H9 (cell line): ENCODE measurements at regions not wholly inside any gene's neighbourhood (a gene's known extent, or its start where the extent isn't known, plus 50 kb on each side); places are given as distances from the start of the nearest gene placed in this dataset.

Experiments used
- DNase-seq: peaks from one replicate; pipeline ENCODE4 v3.0.0-alpha.2; 2017
- H2AFZ ChIP-seq: one replicate; pipeline ENCODE4 v1.6.1; 2013; ENCODE audit warnings: mild to moderate bottlenecking, low read length, control low read depth, moderate library complexity
- H2AK5ac ChIP-seq: 2 replicates; pipeline ENCODE4 v1.6.1; 2013; ENCODE audit warnings: low read length, control low read depth, mixed read lengths; ENCODE audit not compliant: insufficient read length
- H2BK120ac ChIP-seq: one replicate; pipeline ENCODE4 v1.6.1; 2013; ENCODE audit warnings: low read depth, mild to moderate bottlenecking, low read length, control low read depth, inconsistent platforms; ENCODE audit not compliant: poor library complexity, severe bottlenecking
- H2BK12ac ChIP-seq: 2 replicates; pipeline ENCODE4 v1.6.1; 2013; ENCODE audit warnings: low read length, control low read depth, mixed read lengths, low read depth; ENCODE audit not compliant: insufficient read length
- H2BK15ac ChIP-seq: 2 replicates; pipeline ENCODE4 v1.6.1; 2013; ENCODE audit warnings: low read depth, low read length, control low read depth
- H2BK20ac ChIP-seq: one replicate; pipeline ENCODE4 v1.6.1; 2013; ENCODE audit warnings: low read depth, mild to moderate bottlenecking, low read length, control low read depth, inconsistent platforms; ENCODE audit not compliant: poor library complexity, severe bottlenecking
- H2BK5ac ChIP-seq: 2 replicates; pipeline ENCODE4 v1.6.1; 2013; ENCODE audit warnings: low read length, control low read depth, mixed read lengths; ENCODE audit not compliant: insufficient read length
- H3K14ac ChIP-seq: 2 replicates; pipeline ENCODE4 v1.6.1; 2013; ENCODE audit warnings: low read length, control low read depth; ENCODE audit not compliant: insufficient read depth
- H3K18ac ChIP-seq: 2 replicates; pipeline ENCODE4 v1.6.1; 2013; ENCODE audit warnings: low read depth, mild to moderate bottlenecking, mixed read lengths, low read length, control low read depth; ENCODE audit not compliant: insufficient read length
- H3K23ac ChIP-seq: 2 replicates; pipeline ENCODE4 v1.6.1; 2013; ENCODE audit warnings: low read length, control low read depth, mixed read lengths, low read depth; ENCODE audit not compliant: insufficient read length
- H3K23me2 ChIP-seq: 2 replicates; pipeline ENCODE4 v1.6.1; 2013; ENCODE audit warnings: low read depth, mild to moderate bottlenecking, mixed read lengths, low read length, control low read depth; ENCODE audit not compliant: insufficient read length, poor library complexity, severe bottlenecking
- H3K27ac ChIP-seq: 2 replicates; pipeline ENCODE4 v1.5.1; 2013; ENCODE audit warnings: low read length, control low read depth, mixed read lengths, low read depth; ENCODE audit not compliant: insufficient read length
- H3K27me3 ChIP-seq: 2 replicates; pipeline ENCODE4 v1.6.1; 2013; ENCODE audit warnings: low read length, control low read depth, inconsistent platforms; ENCODE audit not compliant: insufficient read depth
- H3K4ac ChIP-seq: 2 replicates; pipeline ENCODE4 v1.6.1; 2013; ENCODE audit warnings: low read depth, mild to moderate bottlenecking, control low read depth, inconsistent platforms, low read length, moderate library complexity
- H3K4me1 ChIP-seq: 2 replicates; pipeline ENCODE4 v1.6.1; 2013; ENCODE audit warnings: low read length, control low read depth, inconsistent platforms; ENCODE audit not compliant: insufficient read depth
- H3K4me2 ChIP-seq: 2 replicates; pipeline ENCODE4 v1.6.1; 2013; ENCODE audit warnings: low read length, control low read depth, mixed read lengths; ENCODE audit not compliant: insufficient read length, insufficient read depth
- H3K56ac ChIP-seq: 2 replicates; pipeline ENCODE4 v1.6.1; 2013; ENCODE audit warnings: low read depth, mild to moderate bottlenecking, mixed read lengths, low read length, control low read depth; ENCODE audit not compliant: insufficient read length
- H3K79me1 ChIP-seq: 2 replicates; pipeline ENCODE4 v1.6.1; 2013; ENCODE audit warnings: low read depth, mild to moderate bottlenecking, moderate library complexity, low read length, control low read depth, inconsistent platforms; ENCODE audit not compliant: insufficient read depth, poor library complexity, severe bottlenecking
- H3K79me2 ChIP-seq: 2 replicates; pipeline ENCODE4 v1.6.1; 2013; ENCODE audit warnings: low read length, control low read depth, inconsistent platforms; ENCODE audit not compliant: insufficient read depth
- H3K9ac ChIP-seq: 2 replicates; pipeline ENCODE4 v1.6.1; 2013; ENCODE audit warnings: low read length, control low read depth, mixed read lengths; ENCODE audit not compliant: insufficient read length; ENCODE audit errors: extremely low read depth
- H3K9me3 ChIP-seq: one replicate; pipeline ENCODE4 v1.6.1; 2013; ENCODE audit warnings: low read depth, low read length, inconsistent platforms; ENCODE audit not compliant: control insufficient read depth
- H3T11ph ChIP-seq: one replicate; pipeline ENCODE4 v1.6.1; 2013; ENCODE audit warnings: mild to moderate bottlenecking, low read length, control low read depth, inconsistent platforms
- H4K20me1 ChIP-seq: one replicate; pipeline ENCODE4 v1.6.1; 2013; ENCODE audit not compliant: control insufficient read depth, insufficient read length, insufficient read depth
- H4K5ac ChIP-seq: 2 replicates; pipeline ENCODE4 v1.6.1; 2013; ENCODE audit warnings: low read depth, mild to moderate bottlenecking, mixed read lengths, low read length, control low read depth; ENCODE audit not compliant: insufficient read length
- H4K8ac ChIP-seq: replicated peaks from 2 replicates; pipeline ENCODE4 v1.6.1; 2013; ENCODE audit warnings: low read length, control low read depth, mixed read lengths, low read depth; ENCODE audit not compliant: insufficient read length
- H4K91ac ChIP-seq: 2 replicates; pipeline ENCODE4 v1.6.1; 2013; ENCODE audit warnings: low read depth, mild to moderate bottlenecking, moderate library complexity, mixed read lengths, low read length, control low read depth; ENCODE audit not compliant: insufficient read length
- H3K27ac Mint-ChIP-seq, 3 experiments: 2 replicates in 2 of 3; 3 replicates in 1 of 3; pipeline ENCODE4 v1.8.0; 2020 to 2021; ENCODE audit warnings: mixed read lengths in 3 of 3, mild to moderate bottlenecking in 1 of 3, moderate library complexity in 1 of 3
- H3K27me3 Mint-ChIP-seq: 2 replicates; pipeline ENCODE4 v1.8.0; 2021; ENCODE audit warnings: low read depth, mild to moderate bottlenecking, moderate library complexity, mixed read lengths
- H3K36me3 Mint-ChIP-seq, 3 experiments: 2 replicates in 2 of 3; 3 replicates in 1 of 3; pipeline ENCODE4 v1.8.0; 2020 to 2021; ENCODE audit warnings: low read depth in 3 of 3, mixed read lengths in 3 of 3; ENCODE audit not compliant: insufficient read depth in 1 of 3
- H3K4me1 Mint-ChIP-seq, 2 experiments: 2 replicates each; pipeline ENCODE4 v1.8.0; 2020; ENCODE audit warnings: mixed read lengths in 2 of 2
- H3K4me3 Mint-ChIP-seq, 2 experiments: 2 replicates in 1 of 2; 3 replicates in 1 of 2; pipeline ENCODE4 v1.8.0; 2020 to 2021; ENCODE audit warnings: mild to moderate bottlenecking in 2 of 2, mixed read lengths in 2 of 2, moderate library complexity in 1 of 2
- H3K9me3 Mint-ChIP-seq, 2 experiments: 2 replicates in 1 of 2; 3 replicates in 1 of 2; pipeline ENCODE4 v1.8.0; 2020; ENCODE audit warnings: mild to moderate bottlenecking in 2 of 2, mixed read lengths in 2 of 2, moderate library complexity in 1 of 2
- WGBS: extraction: QIAGEN DNeasy Blood & Tissue Kit; methylation state at CpG from one replicate; pipeline ENCODE4 v1.1.7; 2013; ENCODE audit warnings: missing lambda C conversion rate, low lambda C conversion rate, mixed read lengths; ENCODE audit not compliant: insufficient read length; ENCODE audit errors: extremely low coverage; 5-methylcytosine and 5-hydroxymethylcytosine counted together
- TF ChIP-seq, protein P1 (sequence below): fragments of 200-600 bp; sonication (generic); conservative IDR thresholded peaks from 3 replicates; pipeline ENCODE4 v1.8.0; 2021; ENCODE audit warnings: antibody characterized with exemption, mild to moderate bottlenecking

DNA sequence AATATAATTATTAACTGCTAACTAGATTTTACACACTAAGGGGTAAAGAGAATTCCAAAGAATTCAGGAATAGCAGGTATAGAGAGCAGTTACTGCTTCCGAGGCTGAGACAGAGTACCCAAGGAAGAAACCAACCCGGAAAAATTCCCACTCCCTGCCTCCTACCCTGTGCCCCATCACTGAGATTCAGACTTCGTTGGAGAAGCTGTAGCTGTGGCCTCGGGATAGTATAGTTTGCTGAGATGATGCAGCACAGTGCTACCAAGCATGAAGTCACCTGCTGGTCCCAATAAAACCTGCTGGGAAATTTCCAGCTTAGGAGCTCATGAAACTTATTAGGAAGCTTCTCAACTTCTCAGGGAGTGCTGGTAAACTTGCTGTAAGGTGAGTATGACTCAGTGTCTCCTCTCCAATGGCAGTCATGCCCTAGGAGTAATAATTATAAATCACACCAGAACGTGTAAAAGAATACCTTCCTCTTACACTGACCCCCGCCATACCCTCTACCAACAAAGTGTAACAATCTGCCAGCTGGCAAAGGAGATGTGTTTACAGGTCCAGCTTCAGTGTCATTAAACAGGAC lies 215.2 kb upstream of the ROBO2 start:
- no peak overlapping the region for H2BK5ac ChIP-seq
- WGBS = no CpG with 5 or more reads among the region's 6 CpGs
- Mint-ChIP-seq H3K27me3 (no peaks in the 10 kb centered on the region), H3K4me1 (peaks cover 8 to 10% of the 10 kb centered on the region in 2 experiments), H3K27ac (no peak overlapping the region), H3K9me3 (no peaks in the 10 kb centered on the region), H3K4me3 (no peak overlapping the region), H3K36me3 (no peaks in the 10 kb centered on the region)
- no peak overlapping the region for H2BK15ac ChIP-seq
- H3K4me1 ChIP-seq = peaks cover 11% of the 10 kb centered on the region; the same call in 1 of the 2 replicates
- H4K5ac ChIP-seq = no peak overlapping the region
- no peak overlapping the region for H2BK20ac ChIP-seq
- TF ChIP-seq, protein P1, sequence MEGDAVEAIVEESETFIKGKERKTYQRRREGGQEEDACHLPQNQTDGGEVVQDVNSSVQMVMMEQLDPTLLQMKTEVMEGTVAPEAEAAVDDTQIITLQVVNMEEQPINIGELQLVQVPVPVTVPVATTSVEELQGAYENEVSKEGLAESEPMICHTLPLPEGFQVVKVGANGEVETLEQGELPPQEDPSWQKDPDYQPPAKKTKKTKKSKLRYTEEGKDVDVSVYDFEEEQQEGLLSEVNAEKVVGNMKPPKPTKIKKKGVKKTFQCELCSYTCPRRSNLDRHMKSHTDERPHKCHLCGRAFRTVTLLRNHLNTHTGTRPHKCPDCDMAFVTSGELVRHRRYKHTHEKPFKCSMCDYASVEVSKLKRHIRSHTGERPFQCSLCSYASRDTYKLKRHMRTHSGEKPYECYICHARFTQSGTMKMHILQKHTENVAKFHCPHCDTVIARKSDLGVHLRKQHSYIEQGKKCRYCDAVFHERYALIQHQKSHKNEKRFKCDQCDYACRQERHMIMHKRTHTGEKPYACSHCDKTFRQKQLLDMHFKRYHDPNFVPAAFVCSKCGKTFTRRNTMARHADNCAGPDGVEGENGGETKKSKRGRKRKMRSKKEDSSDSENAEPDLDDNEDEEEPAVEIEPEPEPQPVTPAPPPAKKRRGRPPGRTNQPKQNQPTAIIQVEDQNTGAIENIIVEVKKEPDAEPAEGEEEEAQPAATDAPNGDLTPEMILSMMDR = no peak
- no peak for DNase-seq
- no peaks in the 10 kb centered on the region for H3K27me3 ChIP-seq
- H4K8ac ChIP-seq = no peak overlapping the region
- H2AFZ ChIP-seq = no peak overlapping the region
- no peak overlapping the region for H3K4me2 ChIP-seq
- H3K56ac ChIP-seq = no peak overlapping the region
- no peak overlapping the region for H3K4ac ChIP-seq
- H3T11ph ChIP-seq = no peak overlapping the region
- no peak overlapping the region for H2BK12ac ChIP-seq
- no peak overlapping the region for H3K27ac ChIP-seq
- H3K79me1 ChIP-seq = no peaks in the 10 kb centered on the region
- H3K9me3 ChIP-seq = no peaks in the 10 kb centered on the region
- no peak overlapping the region for H3K18ac ChIP-seq
- H3K14ac ChIP-seq = no peak overlapping the region
- H4K91ac ChIP-seq = no peak overlapping the region
- H3K23ac ChIP-seq = no peak overlapping the region
- H4K20me1 ChIP-seq = no peaks in the 10 kb centered on the region
- H3K79me2 ChIP-seq = no peaks in the 10 kb centered on the region
- no peak overlapping the region for H2BK120ac ChIP-seq
- H3K23me2 ChIP-seq = no peaks in the 10 kb centered on the region
- no peak overlapping the region for H3K9ac ChIP-seq
- H2AK5ac ChIP-seq = no peak overlapping the region
